HCT116 (cell line): ENCODE measurements at regions not wholly inside any gene's neighbourhood (a gene's known extent, or its start where the extent isn't known, plus 50 kb on each side); places are given as distances from the start of the nearest gene placed in this dataset.
"Not testable (repeated sequence)": the region's sequence is repeated elsewhere in the genome, so short reads cannot be mapped to it uniquely, and the experiment has no call there.

Source experiments
- ATAC-seq: fragments of 200-7000 bp; cut with Tn5 transposase; 2 replicates; pipeline ENCODE4 v1.9.1; 2020; ENCODE audit warnings: mild to moderate bottlenecking, moderate library complexity
- BruUV-seq: library from RNA; stranded (reverse); fragments of 400-500 nt; replicated peaks from 2 replicates; lab custom pipeline; 2021; lab: Mats Ljungman, UMichigan
- CTCF ChIA-PET: fragments of 300-600 bp; sonication (Branson Sonifier 250); formaldehyde crosslinking; loops from one replicate; lab custom pipeline; 2021; ENCODE audit warnings: antibody characterized with exemption; lab: Charles Lee
- POLR2A ChIA-PET: fragments of 300-600, 350-600 bp; sonication (Branson Sonifier 250); formaldehyde crosslinking; loops from one replicate; lab custom pipeline; 2021; ENCODE audit warnings: antibody characterized with exemption; lab: Charles Lee
- RAD21 ChIA-PET, 2 experiments: fragments of 300-600 bp; sonication (Branson Sonifier 250); formaldehyde crosslinking; loops; one replicate each; lab custom pipeline; 2023; ENCODE audit warnings: low total read pairs in 2 of 2; ENCODE audit not compliant: uncharacterized antibody in 2 of 2, unreplicated experiment in 2 of 2, low non-redundant PET in 1 of 2; lab: Charles Lee
- DNase-seq: peaks from one replicate; pipeline ENCODE4 v3.0.0-alpha.2; 2010; ENCODE audit warnings: low read depth, low spot score
- H2AFZ ChIP-seq: fragments of 200-600 bp; shearing (Covaris generic), sonication (generic); 2 replicates; pipeline ENCODE4 v1.6.1; 2017; ENCODE audit warnings: low read depth, mixed run types, mixed read lengths, antibody characterized with exemption, low read length; ENCODE audit not compliant: poor library complexity, severe bottlenecking
- H3K27ac ChIP-seq: 2 replicates; pipeline ENCODE4 v1.5.1; 2012; ENCODE audit warnings: low read depth, low read length
- H3K27me3 ChIP-seq: fragments of 200-600 bp; sonication (generic); 2 replicates; pipeline ENCODE4 v1.6.1; 2016; ENCODE audit warnings: mixed run types, low read length, mixed read lengths; ENCODE audit not compliant: insufficient read depth
- H3K36me3 ChIP-seq, 2 experiments: fragments of 200-500 bp in 1 of 2; fragments of 200-600 bp in 1 of 2; sonication (Bioruptor generic) in 1 of 2; sonication (generic) in 1 of 2; 2 replicates each; pipeline versions ENCODE4 v1.5.1 to v1.6.1; 2014 to 2016; ENCODE audit warnings: low read length in 2 of 2, inconsistent platforms in 1 of 2, mixed read lengths in 1 of 2, mixed run types in 1 of 2; ENCODE audit not compliant: insufficient read depth in 2 of 2, control insufficient read depth in 1 of 2
- H3K4me1 ChIP-seq, 2 experiments: fragments of 200-600 bp in 1 of 2; sonication (generic) in 1 of 2; 2 replicates each; pipeline versions ENCODE4 v1.5.1 to v1.6.1; 2012 to 2017; ENCODE audit warnings: low read length in 2 of 2, inconsistent platforms in 1 of 2, mild to moderate bottlenecking in 1 of 2, mixed read lengths in 1 of 2, mixed run types in 1 of 2, moderate library complexity in 1 of 2; ENCODE audit not compliant: insufficient read depth in 2 of 2, control insufficient read depth in 1 of 2
- H3K4me2 ChIP-seq: fragments of 200-600 bp; sonication (generic); 2 replicates; pipeline ENCODE4 v1.6.1; 2017; ENCODE audit warnings: mixed run types, low read length, mixed read lengths
- H3K4me3 ChIP-seq, 2 experiments: fragments of 200-600 bp in 1 of 2; sonication (generic) in 1 of 2; replicated peaks in 1 of 2; 2 replicates each; pipeline ENCODE4 v1.5.1; 2011 to 2016; ENCODE audit warnings: low read length in 2 of 2, control low read depth in 1 of 2, low read depth in 1 of 2, mild to moderate bottlenecking in 1 of 2, mixed read lengths in 1 of 2, mixed run types in 1 of 2
- H3K79me2 ChIP-seq: fragments of 200-600 bp; sonication (generic); 2 replicates; pipeline ENCODE4 v1.6.1; 2017; ENCODE audit warnings: mild to moderate bottlenecking, mixed run types, low read length, moderate library complexity, mixed read lengths; ENCODE audit not compliant: insufficient read depth
- H3K9ac ChIP-seq: fragments of 200-600 bp; sonication (generic); 2 replicates; pipeline ENCODE4 v1.6.1; 2016; ENCODE audit warnings: low read length, mixed read lengths
- H3K9me2 ChIP-seq: fragments of 200-600 bp; sonication (generic), shearing (Covaris generic); 2 replicates; pipeline ENCODE4 v1.6.1; 2017; ENCODE audit warnings: mixed run types, mild to moderate bottlenecking, moderate library complexity; ENCODE audit not compliant: insufficient read depth
- H3K9me3 ChIP-seq, 2 experiments: fragments of 200-500 bp in 1 of 2; fragments of 200-600 bp in 1 of 2; sonication (Bioruptor generic) in 1 of 2; sonication (generic) in 1 of 2; 2 replicates each; pipeline ENCODE4 v1.6.1; 2014 to 2017; ENCODE audit warnings: low read length in 2 of 2, mixed read lengths in 2 of 2, inconsistent platforms in 1 of 2, low read depth in 1 of 2, mild to moderate bottlenecking in 1 of 2, mixed run types in 1 of 2, moderate library complexity in 1 of 2; ENCODE audit not compliant: control insufficient read depth in 1 of 2, insufficient read depth in 1 of 2
- H4K20me1 ChIP-seq: fragments of 200-600 bp; sonication (generic), shearing (Covaris generic); 2 replicates; pipeline ENCODE4 v1.6.1; 2017; ENCODE audit warnings: mixed run types, mild to moderate bottlenecking, moderate library complexity; ENCODE audit not compliant: insufficient read depth
- intact Hi-C: fragments of 100-400 bp; cut with micrococcal nuclease; formaldehyde crosslinking; loops from 2 replicates; pipeline ENCODE4 v1.10.0; 2022

- H3K79me2 ChIP-seq, H2AFZ ChIP-seq, H3K9ac ChIP-seq, ATAC-seq, POLR2A ChIA-PET, DNase-seq, H3K36me3 ChIP-seq, CTCF ChIA-PET, BruUV-seq, H3K4me1 ChIP-seq, intact Hi-C loops, H4K20me1 ChIP-seq, H3K27me3 ChIP-seq, H3K4me3 ChIP-seq, H3K4me2 ChIP-seq, H3K27ac ChIP-seq, RAD21 ChIA-PET, H3K9me2 ChIP-seq: not testable (repeated sequence)
- peaks cover 52 to 59% of the 10 kb centered on the region in 2 experiments for H3K9me3 ChIP-seq
Observed at GRCh38 chr22:11037314-11037713, 4490.7 kb upstream of the OR11H1 start.

- H4K20me1 ChIP-seq, H3K27ac ChIP-seq, H3K27me3 ChIP-seq, H3K9ac ChIP-seq, BruUV-seq, H2AFZ ChIP-seq, intact Hi-C loops, ATAC-seq, H3K9me2 ChIP-seq, H3K79me2 ChIP-seq, H3K4me1 ChIP-seq, POLR2A ChIA-PET, H3K36me3 ChIP-seq, RAD21 ChIA-PET, H3K4me3 ChIP-seq, CTCF ChIA-PET, DNase-seq, H3K4me2 ChIP-seq: not testable (repeated sequence)
- H3K9me3 ChIP-seq: peaks cover 51 to 59% of the 10 kb centered on the region in 2 experiments
Observed at GRCh38 chr22:11037814-11038213, 4490.2 kb upstream of the OR11H1 start.

GRCh38 chr22:11038786-11039185, 4489.2 kb upstream of the OR11H1 start:
- H3K4me2 ChIP-seq, H3K4me3 ChIP-seq, POLR2A ChIA-PET, H3K9me2 ChIP-seq, DNase-seq, H3K27ac ChIP-seq, H3K79me2 ChIP-seq, H2AFZ ChIP-seq, ATAC-seq, CTCF ChIA-PET, intact Hi-C loops, H3K36me3 ChIP-seq, BruUV-seq, H3K27me3 ChIP-seq, RAD21 ChIA-PET, H3K4me1 ChIP-seq, H3K9ac ChIP-seq, H4K20me1 ChIP-seq: not testable (repeated sequence)
- H3K9me3 ChIP-seq: peaks cover 51 to 63% of the 10 kb centered on the region in 2 experiments

- H3K36me3 ChIP-seq, intact Hi-C loops, BruUV-seq, H3K4me2 ChIP-seq, H3K9me2 ChIP-seq, H3K27ac ChIP-seq, H3K9ac ChIP-seq, H2AFZ ChIP-seq, H3K4me1 ChIP-seq, CTCF ChIA-PET, ATAC-seq, H3K79me2 ChIP-seq, RAD21 ChIA-PET, H4K20me1 ChIP-seq, H3K27me3 ChIP-seq, H3K4me3 ChIP-seq, POLR2A ChIA-PET, DNase-seq: not testable (repeated sequence)
- H3K9me3 ChIP-seq: peaks cover 39 to 41% of the 10 kb centered on the region in 2 experiments; a peak in 3 of 4 replicates
Observed at GRCh38 chr22:11041416-11041815, 4486.6 kb upstream of the OR11H1 start.
